DND-41 (cell line): ENCODE measurements at regions not wholly inside any gene's neighbourhood (a gene's known extent, or its start where the extent isn't known, plus 50 kb on each side); places are given as distances from the start of the nearest gene placed in this dataset.
A peak's percentile ranks its signal among the peaks of the same experiment; 100 is the strongest.

Experiments
- ATAC-seq: fragments of 200-7000 bp; cut with Tn5 transposase; 3 replicates; pipeline ENCODE4 v1.9.1; 2021; ENCODE audit warnings: low read depth; ENCODE audit not compliant: insufficient read depth
- DNase-seq: peaks from one replicate; pipeline ENCODE4 v3.0.0-alpha.2; 2020
- H2AFZ ChIP-seq: 2 replicates; pipeline ENCODE4 v1.6.0; 2012; ENCODE audit warnings: low read depth, low read length
- H3K27ac ChIP-seq: 2 replicates; pipeline ENCODE4 v1.5.1; 2012; ENCODE audit warnings: low read length, inconsistent platforms
- H3K27me3 ChIP-seq: fragments of 200-600 bp; sonication (generic); 2 replicates; pipeline ENCODE4 v1.6.0; 2012; ENCODE audit warnings: low read length, mild to moderate bottlenecking, inconsistent platforms; ENCODE audit not compliant: insufficient read depth, poor library complexity
- H3K36me3 ChIP-seq: 2 replicates; pipeline ENCODE4 v1.5.1; 2012; ENCODE audit warnings: low read length, inconsistent platforms; ENCODE audit not compliant: insufficient read depth
- H3K4me1 ChIP-seq: 2 replicates; pipeline ENCODE4 v1.5.1; 2012; ENCODE audit warnings: mild to moderate bottlenecking, low read length; ENCODE audit not compliant: insufficient read depth
- H3K4me2 ChIP-seq: 2 replicates; pipeline ENCODE4 v1.6.0; 2012; ENCODE audit warnings: mild to moderate bottlenecking, moderate library complexity, low read length, inconsistent platforms; ENCODE audit not compliant: insufficient read depth
- H3K4me3 ChIP-seq, 2 experiments: fragments of 200-600 bp in 1 of 2; shearing (Covaris generic) in 1 of 2; 2 replicates each; pipeline ENCODE4 v1.5.1; 2012 to 2016; ENCODE audit warnings: inconsistent platforms in 2 of 2, low read length in 2 of 2, mild to moderate bottlenecking in 2 of 2, low read depth in 1 of 2, moderate library complexity in 1 of 2
- H3K79me2 ChIP-seq: 2 replicates; pipeline ENCODE4 v1.6.0; 2012; ENCODE audit warnings: low read length, inconsistent platforms; ENCODE audit not compliant: insufficient read depth
- H3K9ac ChIP-seq: 2 replicates; pipeline ENCODE4 v1.6.0; 2012; ENCODE audit warnings: low read depth, mild to moderate bottlenecking, inconsistent platforms, low read length, moderate library complexity
- H3K9me3 ChIP-seq: 2 replicates; pipeline ENCODE4 v1.5.1; 2012; ENCODE audit warnings: low read length, moderate library complexity, mild to moderate bottlenecking, inconsistent platforms; ENCODE audit not compliant: insufficient read depth, severe bottlenecking
- H4K20me1 ChIP-seq: 2 replicates; pipeline ENCODE4 v1.6.0; 2012; ENCODE audit warnings: low read length; ENCODE audit not compliant: insufficient read depth
- CTCF ChIP-seq: IDR thresholded peaks from 2 replicates; pipeline ENCODE4 v1.5.1; 2012; ENCODE audit warnings: borderline replicate concordance, low read length, moderate library complexity, mild to moderate bottlenecking; ENCODE audit not compliant: poor library complexity, severe bottlenecking; ENCODE audit errors: extremely low read depth
- EZH2 ChIP-seq: IDR thresholded peaks from 3 replicates; pipeline ENCODE4 v1.6.1; 2012; ENCODE audit warnings: borderline replicate concordance, low read depth, mild to moderate bottlenecking, moderate library complexity, low read length, inconsistent platforms; ENCODE audit not compliant: severe bottlenecking

- no peaks in the 10 kb centered on the region for H3K79me2 ChIP-seq
- no peak overlapping the region for H3K9ac ChIP-seq
- no peaks in the 10 kb centered on the region for H3K9me3 ChIP-seq
- H3K4me1 ChIP-seq: no peaks in the 10 kb centered on the region
- no peak overlapping the region for H3K27ac ChIP-seq
- TF ChIP-seq CTCF (no peak), EZH2 (no peak)
- H3K36me3 ChIP-seq: no peaks in the 10 kb centered on the region
- ATAC-seq (no peak), DNase-seq (no peak)
- H3K4me2 ChIP-seq: no peak overlapping the region
- no peaks in the 10 kb centered on the region for H3K27me3 ChIP-seq
- no peak overlapping the region for H2AFZ ChIP-seq
- no peaks in the 10 kb centered on the region for H4K20me1 ChIP-seq
- H3K4me3 ChIP-seq: no peak overlapping the region
These were observed 255.8 kb upstream of the MYO3A start for GRCh38 chr10:25678220-25678619.

DNA sequence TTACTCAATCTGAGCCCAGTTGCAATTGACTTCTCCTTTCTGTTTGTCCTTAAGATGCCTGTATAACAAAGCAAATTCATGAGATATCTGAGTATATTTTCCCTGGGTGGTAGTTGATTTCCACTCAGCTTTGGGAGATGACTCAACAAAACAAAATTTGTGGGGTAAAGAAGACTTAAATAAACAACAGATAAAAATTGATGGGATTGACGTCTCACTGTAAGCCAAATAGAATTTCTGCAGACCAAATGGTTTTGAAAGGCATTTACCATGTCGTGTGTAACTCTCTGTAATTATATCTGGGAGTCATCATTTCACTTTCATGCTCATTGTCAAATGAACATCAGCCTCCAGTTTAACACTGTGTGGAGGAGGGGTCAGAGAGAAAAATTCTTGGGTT is 255.4 kb upstream of the MYO3A start:
- TF ChIP-seq CTCF (no peak), EZH2 (no peak)
- DNase-seq: no peak
- no peak overlapping the region for H2AFZ ChIP-seq
- no peaks in the 10 kb centered on the region for H4K20me1 ChIP-seq
- no peak for ATAC-seq
- H3K9me3 ChIP-seq: no peaks in the 10 kb centered on the region
- no peaks in the 10 kb centered on the region for H3K27me3 ChIP-seq
- no peak overlapping the region for H3K27ac ChIP-seq
- no peaks in the 10 kb centered on the region for H3K36me3 ChIP-seq
- H3K9ac ChIP-seq: no peak overlapping the region
- H3K4me1 ChIP-seq: no peaks in the 10 kb centered on the region
- H3K4me2 ChIP-seq: no peak overlapping the region
- no peaks in the 10 kb centered on the region for H3K79me2 ChIP-seq
- H3K4me3 ChIP-seq: no peak overlapping the region

DNA sequence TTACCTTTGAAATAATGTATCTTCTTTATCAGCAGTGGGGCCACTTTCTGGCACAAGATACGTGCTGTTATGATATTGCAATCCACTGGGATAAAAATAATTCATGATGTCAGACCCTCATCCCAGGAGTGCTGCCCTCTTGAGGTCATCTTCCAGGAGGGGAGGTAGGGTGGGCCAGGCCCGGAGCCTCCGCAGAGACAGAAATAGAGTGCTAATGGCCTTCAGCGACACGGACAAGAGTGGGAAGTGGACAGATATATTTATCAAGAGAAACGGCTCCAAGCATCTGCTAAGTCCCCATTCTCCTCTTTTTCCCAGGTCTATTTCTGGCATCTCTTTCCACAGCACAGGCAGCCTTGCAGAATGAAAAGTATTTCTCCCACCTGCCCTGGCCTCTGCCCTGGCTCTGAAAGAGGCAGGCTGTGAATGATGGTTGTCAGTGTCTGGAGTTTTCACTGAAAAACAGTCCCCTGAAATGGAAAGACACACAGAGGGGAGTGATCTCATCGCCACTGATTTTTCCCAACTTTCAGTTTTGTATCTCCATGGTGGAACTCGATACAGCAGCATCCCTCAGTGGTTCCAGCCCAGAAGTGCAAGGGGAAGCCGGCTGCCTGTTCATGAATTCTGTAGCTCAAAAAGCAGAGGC is 251.7 kb upstream of the MYO3A start:
- Histone ChIP-seq H3K4me2 (no peak overlapping the region), H4K20me1 (no peaks in the 10 kb centered on the region), H3K9me3 (no peaks in the 10 kb centered on the region), H2AFZ (no peak overlapping the region), H3K79me2 (no peaks in the 10 kb centered on the region), H3K27ac (no peak overlapping the region), H3K36me3 (no peaks in the 10 kb centered on the region), H3K9ac (no peak overlapping the region), H3K27me3 (peaks cover 4% of the 10 kb centered on the region), H3K4me3 (no peak overlapping the region), H3K4me1 (no peaks in the 10 kb centered on the region)
- DNase-seq: no peak
- ATAC-seq: no peak
- TF ChIP-seq CTCF (peak; percentile 20), EZH2 (no peak)

GRCh38 chr10:25683344-25683743 is 250.7 kb upstream of the MYO3A start:
- Histone ChIP-seq H3K27me3 (peaks cover 4% of the 10 kb centered on the region), H3K4me2 (no peak overlapping the region), H3K36me3 (no peaks in the 10 kb centered on the region), H4K20me1 (no peaks in the 10 kb centered on the region), H2AFZ (no peak overlapping the region), H3K9me3 (no peaks in the 10 kb centered on the region), H3K4me3 (no peak overlapping the region), H3K4me1 (no peaks in the 10 kb centered on the region), H3K27ac (no peak overlapping the region), H3K79me2 (no peaks in the 10 kb centered on the region), H3K9ac (no peak overlapping the region)
- ATAC-seq (no peak), DNase-seq (no peak)
- no peak for TF ChIP-seq CTCF
- TF ChIP-seq EZH2: no peak
